Gastroesophageal sphincter (tissue), 3 donors: ENCODE measurements at regions not wholly inside any gene's neighbourhood (a gene's known extent, or its start where the extent isn't known, plus 50 kb on each side); places are given as distances from the start of the nearest gene placed in this dataset.

Experiments
- CTCF ChIP-seq, 4 experiments: fragments of 200-600 bp in 2 of 4; fragments of 450-650 bp in 2 of 4; sonication (generic) in 1 of 4; IDR thresholded peaks; one replicate each; pipeline ENCODE4 v1.5.1; 2017 to 2019; ENCODE audit warnings: antibody characterized with exemption in 4 of 4, mild to moderate bottlenecking in 2 of 4, moderate library complexity in 2 of 4
- POLR2A ChIP-seq, 2 donors: fragments of 450-650 bp; IDR thresholded peaks; one replicate each; pipeline ENCODE4 v1.6.1; 2017; ENCODE audit warnings: antibody characterized with exemption in 2 of 2, mild to moderate bottlenecking in 2 of 2, moderate library complexity in 1 of 2
- POLR2AphosphoS5 ChIP-seq: sonication (generic); formaldehyde crosslinking; IDR thresholded peaks from one replicate; pipeline ENCODE4 v1.6.1; 2017; ENCODE audit warnings: antibody characterized with exemption

- TF ChIP-seq CTCF (IDR thresholded peaks at IDR 0.05) (no peak), POLR2A (IDR thresholded peaks at IDR 0.05) (no peak), POLR2AphosphoS5 (no peak)
These were observed 301.4 kb downstream of the MAF start for GRCh38 chr16:79298894-79299799.
